HFFc6 (cell line): ENCODE measurements at regions not wholly inside any gene's neighbourhood (a gene's known extent, or its start where the extent isn't known, plus 50 kb on each side); places are given as distances from the start of the nearest gene placed in this dataset.

Experiments
- DNase-seq: peaks from one replicate; pipeline ENCODE4 v3.0.0-alpha.2; 2018
- H3K27ac Mint-ChIP-seq: 2 replicates; pipeline ENCODE4 v1.8.0; 2020; ENCODE audit warnings: mild to moderate bottlenecking, mixed read lengths
- H3K27me3 Mint-ChIP-seq: 2 replicates; pipeline ENCODE4 v1.8.0; 2021; ENCODE audit warnings: mild to moderate bottlenecking, moderate library complexity, mixed read lengths; ENCODE audit not compliant: insufficient read depth
- H3K36me3 Mint-ChIP-seq: 2 replicates; pipeline ENCODE4 v1.8.0; 2021; ENCODE audit warnings: low read depth, mixed read lengths
- H3K4me1 Mint-ChIP-seq: 2 replicates; pipeline ENCODE4 v1.8.0; 2020; ENCODE audit warnings: low read depth, mixed read lengths
- H3K4me3 Mint-ChIP-seq: 2 replicates; pipeline ENCODE4 v1.8.0; 2020; ENCODE audit warnings: mild to moderate bottlenecking, moderate library complexity, mixed read lengths
- H3K9me3 Mint-ChIP-seq: 2 replicates; pipeline ENCODE4 v1.8.0; 2020; ENCODE audit warnings: mild to moderate bottlenecking, mixed read lengths
- CTCF ChIP-seq: fragments of 200-600 bp; sonication (generic); IDR thresholded peaks from 2 replicates; pipeline ENCODE4 v1.5.0; 2021; ENCODE audit warnings: antibody characterized with exemption, mild to moderate bottlenecking

GRCh38 chr9:107931071-107931715, 441.6 kb upstream of the KLF4 start:
- no peak for TF ChIP-seq CTCF
- no peak overlapping the region for H3K4me3 Mint-ChIP-seq

GRCh38 chr9:107929443-107929842, 439.9 kb upstream of the KLF4 start:
- TF ChIP-seq CTCF = no peak
- H3K27me3 Mint-ChIP-seq = no peaks in the 10 kb centered on the region
- no peak overlapping the region for H3K27ac Mint-ChIP-seq
- H3K9me3 Mint-ChIP-seq = peaks cover 6% of the 10 kb centered on the region
- H3K4me1 Mint-ChIP-seq = no peaks in the 10 kb centered on the region
- no peaks in the 10 kb centered on the region for H3K36me3 Mint-ChIP-seq
- H3K4me3 Mint-ChIP-seq = no peak overlapping the region
- no peak for DNase-seq

More at GRCh38 chr9:107931071-107931715, 441.6 kb upstream of the KLF4 start:
- no peaks in the 10 kb centered on the region for H3K36me3 Mint-ChIP-seq
- no peaks in the 10 kb centered on the region for H3K4me1 Mint-ChIP-seq
- no peaks in the 10 kb centered on the region for H3K27me3 Mint-ChIP-seq
- no peak overlapping the region for H3K27ac Mint-ChIP-seq
- H3K9me3 Mint-ChIP-seq = no peaks in the 10 kb centered on the region
- DNase-seq = no peak

- H3K36me3 Mint-ChIP-seq = no peaks in the 10 kb centered on the region
- DNase-seq = no peak
- peaks cover 6% of the 10 kb centered on the region for H3K9me3 Mint-ChIP-seq
- TF ChIP-seq CTCF = no peak
- H3K4me3 Mint-ChIP-seq = no peak overlapping the region
- H3K4me1 Mint-ChIP-seq = no peaks in the 10 kb centered on the region
- no peak overlapping the region for H3K27ac Mint-ChIP-seq
- H3K27me3 Mint-ChIP-seq = no peaks in the 10 kb centered on the region
Measured at GRCh38 chr9:107928701-107929371, 439.3 kb upstream of the KLF4 start.

GRCh38 chr9:107927276-107927675, 437.7 kb upstream of the KLF4 start:
- DNase-seq = no peak
- Mint-ChIP-seq H3K9me3 (peaks cover 6% of the 10 kb centered on the region), H3K4me1 (no peaks in the 10 kb centered on the region), H3K27ac (no peak overlapping the region), H3K4me3 (no peak overlapping the region), H3K27me3 (no peaks in the 10 kb centered on the region), H3K36me3 (no peaks in the 10 kb centered on the region)
- no peak for TF ChIP-seq CTCF

GRCh38 chr9:107925749-107926297, 436.3 kb upstream of the KLF4 start:
- no peaks in the 10 kb centered on the region for H3K36me3 Mint-ChIP-seq
- TF ChIP-seq CTCF = no peak
- no peak overlapping the region for H3K27ac Mint-ChIP-seq
- H3K4me3 Mint-ChIP-seq = no peak overlapping the region
- peaks cover 6% of the 10 kb centered on the region for H3K9me3 Mint-ChIP-seq
- no peaks in the 10 kb centered on the region for H3K4me1 Mint-ChIP-seq
- H3K27me3 Mint-ChIP-seq = no peaks in the 10 kb centered on the region
- no peak for DNase-seq
